Fibroblast of lung (primary cell): ENCODE measurements at regions not wholly inside any gene's neighbourhood (a gene's known extent, or its start where the extent isn't known, plus 50 kb on each side); places are given as distances from the start of the nearest gene placed in this dataset.

Source experiments
- EZH2 ChIP-seq: IDR thresholded peaks from 2 replicates; pipeline ENCODE4 v1.5.1; 2012; ENCODE audit warnings: low read length, control low read depth, mild to moderate bottlenecking; ENCODE audit errors: missing control alignments
- TF ChIP-seq, protein P1 (sequence below), 2 donors: IDR thresholded peaks in 1 of 2; conservative IDR thresholded peaks in 1 of 2; 1 replicate in 1 of 2; 2 replicates in 1 of 2; pipeline ENCODE4 v1.5.1; 2011 to 2012; ENCODE audit warnings: low read length in 2 of 2, control low read depth in 1 of 2, inconsistent platforms in 1 of 2, low read depth in 1 of 2, mild to moderate bottlenecking in 1 of 2

GRCh38 chr6:4295058-4295782 is 159.8 kb upstream of the ECI2 start:
- no peak for TF ChIP-seq EZH2
- TF ChIP-seq, protein P1, sequence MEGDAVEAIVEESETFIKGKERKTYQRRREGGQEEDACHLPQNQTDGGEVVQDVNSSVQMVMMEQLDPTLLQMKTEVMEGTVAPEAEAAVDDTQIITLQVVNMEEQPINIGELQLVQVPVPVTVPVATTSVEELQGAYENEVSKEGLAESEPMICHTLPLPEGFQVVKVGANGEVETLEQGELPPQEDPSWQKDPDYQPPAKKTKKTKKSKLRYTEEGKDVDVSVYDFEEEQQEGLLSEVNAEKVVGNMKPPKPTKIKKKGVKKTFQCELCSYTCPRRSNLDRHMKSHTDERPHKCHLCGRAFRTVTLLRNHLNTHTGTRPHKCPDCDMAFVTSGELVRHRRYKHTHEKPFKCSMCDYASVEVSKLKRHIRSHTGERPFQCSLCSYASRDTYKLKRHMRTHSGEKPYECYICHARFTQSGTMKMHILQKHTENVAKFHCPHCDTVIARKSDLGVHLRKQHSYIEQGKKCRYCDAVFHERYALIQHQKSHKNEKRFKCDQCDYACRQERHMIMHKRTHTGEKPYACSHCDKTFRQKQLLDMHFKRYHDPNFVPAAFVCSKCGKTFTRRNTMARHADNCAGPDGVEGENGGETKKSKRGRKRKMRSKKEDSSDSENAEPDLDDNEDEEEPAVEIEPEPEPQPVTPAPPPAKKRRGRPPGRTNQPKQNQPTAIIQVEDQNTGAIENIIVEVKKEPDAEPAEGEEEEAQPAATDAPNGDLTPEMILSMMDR (conservative IDR thresholded peaks at IDR 0.05 in 1 of 2, IDR thresholded peaks at IDR 0.05 in 1 of 2; ENCODE audit: low read depth in 1 of 2, low read length in 2 of 2) = no peak
